22Rv1 (cell line): ENCODE measurements at regions not wholly inside any gene's neighbourhood (a gene's known extent, or its start where the extent isn't known, plus 50 kb on each side); places are given as distances from the start of the nearest gene placed in this dataset.

Experiments
- CTCF ChIP-seq: fragments of 450-650 bp; IDR thresholded peaks from 2 replicates; pipeline ENCODE4 v1.5.1; 2017; ENCODE audit warnings: mild to moderate bottlenecking
- ZFX ChIP-seq: fragments of 450-650 bp; IDR thresholded peaks from 2 replicates; pipeline ENCODE4 v1.6.1; 2017; ENCODE audit warnings: antibody characterized with exemption, borderline replicate concordance

DNA sequence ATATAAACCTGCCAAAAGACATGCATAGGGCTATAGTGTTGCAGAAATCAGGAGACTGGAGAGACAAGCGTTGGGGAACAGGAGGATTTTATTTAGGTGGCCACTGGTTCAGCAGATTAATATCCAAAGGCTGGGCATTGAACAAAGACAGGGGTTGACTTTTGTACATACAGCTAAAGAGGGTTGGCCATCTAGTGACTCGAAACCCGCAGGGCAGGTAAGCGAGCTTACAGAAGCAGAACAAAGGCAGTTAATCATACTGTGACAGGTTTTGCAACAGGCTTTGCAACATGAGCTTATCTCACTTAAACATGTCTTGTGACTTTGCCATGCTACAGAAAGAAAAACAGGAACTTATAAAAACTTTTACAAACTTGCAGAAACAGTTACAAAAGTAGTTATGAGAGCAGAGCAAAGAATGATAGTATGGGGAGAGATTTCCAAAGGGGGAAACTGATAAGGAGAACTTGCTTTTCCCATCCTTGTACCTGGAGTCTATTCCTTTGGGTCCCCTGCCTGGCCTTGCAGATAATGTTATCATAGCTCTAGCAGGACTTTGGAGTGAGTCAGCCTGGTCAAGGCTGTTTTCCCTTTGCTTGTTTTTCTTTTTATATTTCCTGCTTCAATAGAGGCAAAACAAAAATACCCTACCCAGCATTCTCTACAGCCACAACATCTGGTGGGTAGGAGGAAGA is 234.2 kb downstream of the PCDH17 start:
- TF ChIP-seq CTCF (no peak), ZFX (no peak)
